GM19035 (cell line): ENCODE measurements at regions not wholly inside any gene's neighbourhood (a gene's known extent, or its start where the extent isn't known, plus 50 kb on each side); places are given as distances from the start of the nearest gene placed in this dataset.

Source experiments
- ATAC-seq: cut with Tn5 transposase; IDR thresholded peaks from one replicate; pipeline ENCODE4 v1.9.1; 2021; ENCODE audit not compliant: unreplicated experiment

GRCh38 chr2:12827721-12828120 is 111.0 kb downstream of the TRIB2 start:
- no peak for ATAC-seq

- ATAC-seq, result no peak
These were observed 112.2 kb downstream of the TRIB2 start for GRCh38 chr2:12828980-12829379.

DNA sequence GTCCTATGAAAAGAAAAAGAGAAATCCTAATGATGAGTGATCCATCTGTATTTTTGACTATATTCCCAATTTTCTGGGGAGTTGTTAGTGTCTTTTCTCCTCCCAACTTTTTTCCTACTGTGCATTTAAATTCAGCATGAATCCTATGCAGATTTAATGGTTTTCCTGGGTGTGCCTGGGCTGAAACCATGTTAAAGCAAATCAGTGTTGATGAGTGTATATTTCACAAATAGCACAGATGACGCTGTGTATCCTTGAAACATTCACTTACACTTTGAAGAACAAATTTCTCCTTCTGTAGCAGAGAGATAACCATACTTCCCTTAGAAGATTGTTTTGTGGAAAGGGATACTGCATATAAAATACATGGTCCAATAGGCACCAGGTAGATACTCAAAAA is 114.3 kb downstream of the TRIB2 start:
- no peak for ATAC-seq

GRCh38 chr2:12834239-12834638 is 117.5 kb downstream of the TRIB2 start:
- ATAC-seq, result no peak

DNA sequence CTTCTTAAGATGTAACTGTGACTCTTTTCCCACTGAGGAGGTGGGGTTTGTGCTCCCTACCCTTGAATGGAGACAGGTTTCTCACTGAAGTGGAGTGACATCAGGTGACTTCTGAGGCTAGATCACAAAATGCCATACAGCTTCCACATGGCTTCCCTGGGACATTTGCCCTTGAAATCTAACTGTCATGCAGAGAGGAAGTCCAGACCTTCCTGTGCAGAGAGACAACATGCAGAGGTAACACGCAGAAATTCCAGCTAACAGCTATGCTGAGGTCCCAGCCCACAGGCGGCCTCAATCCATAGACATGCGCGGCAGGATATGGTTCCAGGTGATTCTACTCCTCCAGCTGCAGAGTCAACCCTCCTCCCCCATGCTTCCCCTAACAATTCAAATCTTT is 119.0 kb downstream of the TRIB2 start:
- ATAC-seq, result no peak

- no peak for ATAC-seq
These were observed 122.6 kb downstream of the TRIB2 start for GRCh38 chr2:12839339-12839738.

DNA sequence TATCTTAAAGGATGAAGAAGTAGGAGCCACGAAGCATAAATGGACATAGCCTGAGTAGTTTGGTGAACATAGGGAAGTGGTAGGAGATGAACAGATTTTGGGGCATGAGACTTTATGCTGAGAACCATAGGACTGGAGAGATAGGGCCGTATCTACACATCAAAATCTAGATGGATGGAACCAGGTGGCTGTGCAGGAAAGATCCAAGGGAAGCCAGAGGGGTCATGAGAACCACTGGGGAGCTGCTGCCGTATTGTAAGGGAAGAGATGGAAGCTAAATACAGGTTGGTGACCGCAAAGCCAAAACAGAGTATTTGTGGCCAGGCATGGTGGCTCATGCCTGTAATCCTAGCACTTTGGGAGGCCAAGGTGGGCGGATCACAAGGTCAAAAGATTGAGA is 124.3 kb downstream of the TRIB2 start:
- no peak for ATAC-seq

- no peak for ATAC-seq
These were observed 126.2 kb downstream of the TRIB2 start for GRCh38 chr2:12842917-12843316.

- no peak for ATAC-seq
These were observed 127.8 kb downstream of the TRIB2 start for GRCh38 chr2:12844511-12844910.

DNA sequence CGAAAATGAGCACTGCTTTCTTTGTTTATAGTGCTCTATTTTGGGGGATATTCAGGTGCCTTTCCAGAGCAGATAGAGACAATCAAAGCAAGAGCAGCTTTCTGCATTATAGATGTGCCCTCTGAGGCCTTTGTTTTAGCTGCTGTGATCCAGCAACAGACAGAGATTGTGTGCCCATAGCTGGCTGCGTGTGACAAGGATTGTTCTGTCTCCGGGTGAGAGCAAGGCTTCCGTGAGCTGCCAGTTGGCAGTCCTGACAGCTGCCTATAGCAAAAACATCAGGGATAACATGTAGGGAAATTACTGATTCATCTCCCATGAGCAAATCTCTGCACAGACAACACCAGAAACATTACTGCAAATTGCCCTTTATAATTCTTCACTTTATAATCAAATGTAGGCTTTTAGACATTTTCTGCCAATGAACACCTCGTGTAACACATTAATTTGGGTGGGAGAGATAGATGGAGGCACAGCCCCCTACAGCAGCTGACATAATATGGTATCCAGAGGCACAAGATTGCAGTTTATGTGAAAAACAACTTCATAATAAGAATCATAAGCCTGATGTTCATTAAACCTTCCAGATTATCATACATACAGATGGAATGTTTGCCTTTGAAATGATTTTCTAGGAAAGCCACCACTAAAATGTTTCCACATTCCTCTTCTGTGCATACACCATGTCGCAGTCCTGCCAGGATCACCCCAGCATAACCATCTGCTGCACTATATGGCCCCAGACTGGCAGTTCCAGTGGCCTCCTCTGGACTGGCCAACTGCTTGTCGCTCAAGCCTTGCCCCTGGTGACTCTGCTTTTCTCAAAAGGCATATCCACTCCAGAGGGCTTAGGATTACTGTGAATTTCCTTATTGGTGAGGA is 131.2 kb downstream of the TRIB2 start:
- ATAC-seq, result no peak

DNA sequence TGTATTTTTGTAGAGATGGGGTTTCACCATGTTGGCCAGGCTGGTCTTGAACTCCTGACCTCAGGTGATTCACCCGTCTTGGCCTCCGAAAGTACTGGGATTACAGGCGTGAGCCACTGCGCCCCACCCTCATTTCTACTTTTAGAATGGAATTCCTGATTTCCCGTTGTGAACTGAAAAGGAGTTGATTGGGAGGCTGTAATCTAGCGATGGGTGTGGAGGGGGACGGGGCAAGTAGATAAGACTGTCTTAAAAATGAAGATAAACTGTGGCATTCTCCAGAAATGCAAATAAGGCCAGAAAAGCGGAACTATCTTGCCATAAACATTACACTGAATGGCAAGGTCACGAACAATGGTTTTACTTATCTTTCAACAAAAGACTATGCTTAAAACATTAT is 135.4 kb downstream of the TRIB2 start:
- no peak for ATAC-seq

DNA sequence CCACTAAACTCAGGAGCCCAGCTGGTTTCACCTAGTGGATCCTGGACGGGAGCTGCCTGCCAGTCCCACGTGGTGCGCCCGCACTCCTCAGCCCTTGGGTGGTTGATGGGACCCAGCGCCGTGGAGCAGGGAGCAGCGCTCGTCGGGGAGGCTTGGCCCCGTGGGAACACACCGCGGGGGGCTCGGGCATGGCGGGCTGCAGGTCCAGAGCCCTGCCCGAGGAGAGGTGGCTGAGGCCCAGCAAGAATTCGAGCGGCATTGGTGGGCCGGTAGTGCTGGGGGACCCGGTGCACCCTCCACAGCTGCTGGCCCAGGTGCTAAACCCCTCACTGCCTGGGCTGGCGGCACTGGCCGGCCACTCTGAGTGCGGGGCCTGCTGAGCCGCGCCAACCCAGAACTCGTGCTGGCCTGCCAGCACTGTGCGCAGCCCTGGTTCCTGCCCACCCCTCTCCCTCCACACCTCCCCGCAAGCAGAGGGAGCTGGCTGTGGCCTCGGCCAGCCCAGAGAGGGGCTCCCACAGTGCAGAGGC is 137.3 kb downstream of the TRIB2 start:
- ATAC-seq, result no peak

DNA sequence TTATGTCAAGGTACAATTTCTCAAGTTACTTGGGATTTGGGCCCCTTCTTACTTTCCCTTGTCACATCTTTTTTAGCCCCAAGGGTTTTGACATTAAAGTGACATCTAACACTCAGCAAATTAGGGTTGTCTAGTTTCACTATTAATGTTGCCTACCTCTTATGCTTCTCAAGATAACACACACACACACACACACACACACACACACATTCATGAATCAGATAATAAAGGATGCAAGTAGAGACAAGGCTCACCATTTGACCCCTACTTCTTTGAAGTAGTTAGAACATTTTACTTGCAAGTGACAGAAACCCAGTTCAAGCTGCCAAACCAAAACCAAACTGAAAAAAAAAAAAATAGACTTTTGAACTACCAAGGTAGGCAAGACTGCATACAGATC is 138.8 kb downstream of the TRIB2 start:
- no peak for ATAC-seq

DNA sequence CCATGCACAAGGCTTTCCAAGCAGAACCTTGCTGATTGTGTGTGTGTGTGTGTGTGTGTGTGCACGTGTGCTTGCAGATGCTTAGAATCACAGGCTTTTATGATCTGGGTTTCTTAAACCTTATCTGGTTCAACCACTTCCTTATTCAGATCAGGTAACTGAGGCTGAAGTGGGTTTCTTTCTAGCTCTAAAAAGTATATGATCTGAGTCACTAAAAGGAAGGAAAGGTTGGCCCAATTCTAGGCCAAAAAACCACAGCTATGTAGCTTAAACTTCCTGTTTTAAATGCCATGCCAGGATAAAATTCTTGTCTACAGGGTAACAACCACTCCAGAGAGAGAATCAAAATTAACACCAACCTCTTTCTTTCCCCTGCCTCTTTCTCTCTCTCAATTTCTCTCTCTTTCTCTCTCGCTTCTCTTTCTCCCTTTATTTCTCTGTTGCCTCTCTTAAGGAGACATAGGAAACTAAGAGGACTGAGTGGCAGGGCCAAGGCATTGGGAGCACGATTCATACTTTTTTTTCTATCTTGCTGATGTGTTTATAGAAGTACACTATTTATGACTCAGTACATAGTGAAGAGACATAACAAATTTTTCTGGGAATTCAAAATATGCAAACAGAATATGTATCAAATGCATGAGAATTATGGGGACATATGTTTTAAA is 140.3 kb downstream of the TRIB2 start:
- ATAC-seq, result no peak

DNA sequence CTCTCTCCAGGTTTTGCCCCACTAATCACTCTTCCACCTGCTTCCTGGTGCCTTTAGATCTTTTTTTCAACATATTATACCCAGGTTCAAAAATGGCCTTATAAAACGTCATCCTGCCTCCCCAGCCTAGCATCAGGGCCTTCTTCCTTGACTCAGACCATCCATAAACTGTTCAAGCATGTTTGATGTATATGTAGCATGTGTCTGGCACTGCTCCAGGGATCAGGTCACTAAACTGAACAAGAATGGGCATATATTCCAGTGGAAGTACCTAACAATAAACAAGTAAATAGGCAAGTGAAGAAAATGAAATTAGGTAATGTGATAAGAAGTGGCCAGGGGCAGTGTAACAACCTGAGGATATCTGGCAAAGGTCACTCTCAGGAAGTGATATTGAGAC is 141.2 kb downstream of the TRIB2 start:
- no peak for ATAC-seq

DNA sequence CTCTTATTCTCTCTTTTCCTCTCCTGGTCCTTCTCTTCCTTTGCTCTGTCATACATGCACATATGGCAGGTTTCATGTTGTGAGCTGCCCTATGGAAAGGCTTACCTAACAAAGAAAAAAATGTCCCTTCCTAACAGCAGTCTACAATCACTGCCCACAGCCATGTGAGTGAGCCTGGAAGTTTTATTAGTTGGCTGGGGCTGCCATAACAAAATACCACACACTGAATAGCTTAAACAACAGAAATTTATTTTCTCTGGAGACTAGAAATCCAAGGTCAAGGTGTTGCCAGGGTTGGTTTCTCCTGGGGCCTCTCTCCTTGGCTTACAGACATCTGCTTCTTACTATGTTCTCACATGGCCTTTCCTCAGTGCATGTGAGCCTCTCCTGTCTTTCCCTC is 142.1 kb downstream of the TRIB2 start:
- no peak for ATAC-seq

DNA sequence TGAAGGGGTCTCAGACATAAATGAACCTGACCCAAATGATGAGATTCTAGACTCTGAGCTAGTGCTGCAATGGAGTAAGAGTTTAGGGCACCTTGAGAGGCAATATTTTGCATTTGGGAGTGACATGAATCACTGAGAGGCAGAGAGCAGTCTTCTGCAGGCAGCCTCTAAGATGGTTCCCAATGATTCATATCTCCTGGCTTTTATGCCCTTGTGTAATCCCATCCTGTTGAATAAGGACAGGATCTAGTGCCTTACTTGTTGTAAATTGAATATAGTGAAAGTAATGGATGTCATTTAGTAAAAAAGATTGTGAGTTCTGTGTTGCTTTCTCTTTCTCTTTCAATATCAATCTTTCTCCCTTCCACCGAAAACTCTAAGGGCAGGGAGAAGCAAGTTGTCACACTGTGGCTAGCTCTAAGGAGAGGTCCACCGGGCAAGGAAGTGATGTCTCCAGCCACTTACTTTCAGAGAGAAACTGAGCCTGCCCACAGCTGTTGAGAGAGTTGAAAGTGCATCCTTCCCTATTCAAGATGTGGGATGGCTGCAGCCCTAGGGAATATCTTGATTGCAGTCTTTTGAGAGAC is 144.7 kb downstream of the TRIB2 start:
- no peak for ATAC-seq

DNA sequence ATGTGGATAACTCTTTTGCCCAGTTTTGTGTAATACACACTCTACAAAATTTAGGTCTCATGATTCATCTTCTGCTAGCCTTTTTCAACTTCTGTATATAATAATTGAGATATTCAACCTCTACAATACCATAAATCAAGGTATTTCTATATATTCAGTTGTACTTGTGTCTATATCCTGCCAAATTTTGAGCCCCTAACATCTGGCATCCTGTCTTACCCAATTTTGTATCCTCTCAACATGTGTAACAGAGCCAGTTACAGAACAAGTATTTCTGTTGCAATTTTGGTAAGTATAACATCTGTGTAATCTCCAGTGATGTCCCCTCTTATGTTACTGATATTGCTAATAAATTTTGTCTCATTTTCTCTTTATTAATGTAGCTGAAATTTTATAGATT is 145.8 kb downstream of the TRIB2 start:
- no peak for ATAC-seq

GRCh38 chr2:12863937-12864336 is 147.2 kb downstream of the TRIB2 start:
- ATAC-seq, result no peak

- no peak for ATAC-seq
These were observed 151.0 kb downstream of the TRIB2 start for GRCh38 chr2:12867631-12868287.

DNA sequence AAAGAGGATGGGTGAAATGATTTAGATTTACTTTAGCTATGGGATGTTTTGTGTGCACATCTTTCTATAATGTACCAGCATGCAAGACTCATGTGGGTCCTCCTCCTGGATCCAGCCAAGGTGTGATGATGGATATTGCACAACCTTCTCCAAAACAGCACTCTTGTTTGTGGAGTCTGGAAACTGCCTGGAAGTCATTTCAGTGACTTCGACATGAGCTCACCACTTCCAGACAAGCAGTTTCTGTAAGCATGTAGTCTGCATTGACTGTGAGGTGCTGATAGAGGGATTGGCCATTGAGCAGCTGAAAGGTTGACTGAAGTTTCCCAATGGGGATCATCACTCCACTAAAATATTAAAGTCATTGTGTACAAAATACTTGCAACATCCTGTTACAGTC is 154.0 kb downstream of the TRIB2 start:
- ATAC-seq, result no peak
